HEK293 (cell line): ENCODE measurements at regions not wholly inside any gene's neighbourhood (a gene's known extent, or its start where the extent isn't known, plus 50 kb on each side); places are given as distances from the start of the nearest gene placed in this dataset.

Experiments used
- ATF2 ChIP-seq: fragments of 450-650 bp; formaldehyde crosslinking; IDR thresholded peaks from 2 replicates; pipeline ENCODE4 v1.5.1; 2016; ENCODE audit warnings: missing biosample characterization, missing genetic modification characterization, low read depth
- CTCF ChIP-seq: fragments of 450-650 bp; formaldehyde crosslinking; IDR thresholded peaks from 2 replicates; pipeline ENCODE4 v1.5.1; 2016; ENCODE audit warnings: missing biosample characterization, missing genetic modification characterization
- TCF7L2 ChIP-seq: IDR thresholded peaks from 2 replicates; pipeline ENCODE4 v1.6.1; 2011; ENCODE audit warnings: low read depth, mild to moderate bottlenecking, inconsistent platforms, low read length, moderate library complexity, borderline replicate concordance
- YY1 ChIP-seq: fragments of 450-650 bp; formaldehyde crosslinking; IDR thresholded peaks from 2 replicates; pipeline ENCODE4 v1.5.1; 2018; ENCODE audit warnings: missing biosample characterization, missing genetic modification characterization
- ZNF670 ChIP-seq: fragments of 450-650 bp; formaldehyde crosslinking; IDR thresholded peaks from 2 replicates; pipeline ENCODE4 v1.5.1; 2016; ENCODE audit warnings: missing biosample characterization, missing genetic modification characterization, low read depth
- ZNF747 ChIP-seq: fragments of 450-650 bp; formaldehyde crosslinking; IDR thresholded peaks from 2 replicates; pipeline ENCODE4 v1.5.1; 2016; ENCODE audit warnings: missing biosample characterization, missing genetic modification characterization

GRCh38 chr18:41206341-41206830 lies 748.6 kb upstream of the PIK3C3 start:
- TF ChIP-seq TCF7L2 (no peak), CTCF (tag by site-specific recombination) (no peak), ZNF670 (tag by site-specific recombination) (no peak), YY1 (tag by site-specific recombination) (no peak), ATF2 (tag by site-specific recombination) (no peak), ZNF747 (tag by site-specific recombination) (no peak)
